Breast epithelium (tissue), 3 donors: ENCODE measurements at regions not wholly inside any gene's neighbourhood (a gene's known extent, or its start where the extent isn't known, plus 50 kb on each side); places are given as distances from the start of the nearest gene placed in this dataset.

ENCODE experiments used
- CTCF ChIP-seq, 3 donors: fragments of 450-650 bp; IDR thresholded peaks; one replicate each; pipeline ENCODE4 v1.5.1; 2016 to 2017; ENCODE audit warnings: antibody characterized with exemption in 3 of 3, mild to moderate bottlenecking in 3 of 3, moderate library complexity in 3 of 3
- POLR2AphosphoS5 ChIP-seq, 3 donors: sonication (generic); formaldehyde crosslinking; IDR thresholded peaks; one replicate each; pipeline ENCODE4 v1.6.1; 2017; ENCODE audit warnings: antibody characterized with exemption in 3 of 3

DNA sequence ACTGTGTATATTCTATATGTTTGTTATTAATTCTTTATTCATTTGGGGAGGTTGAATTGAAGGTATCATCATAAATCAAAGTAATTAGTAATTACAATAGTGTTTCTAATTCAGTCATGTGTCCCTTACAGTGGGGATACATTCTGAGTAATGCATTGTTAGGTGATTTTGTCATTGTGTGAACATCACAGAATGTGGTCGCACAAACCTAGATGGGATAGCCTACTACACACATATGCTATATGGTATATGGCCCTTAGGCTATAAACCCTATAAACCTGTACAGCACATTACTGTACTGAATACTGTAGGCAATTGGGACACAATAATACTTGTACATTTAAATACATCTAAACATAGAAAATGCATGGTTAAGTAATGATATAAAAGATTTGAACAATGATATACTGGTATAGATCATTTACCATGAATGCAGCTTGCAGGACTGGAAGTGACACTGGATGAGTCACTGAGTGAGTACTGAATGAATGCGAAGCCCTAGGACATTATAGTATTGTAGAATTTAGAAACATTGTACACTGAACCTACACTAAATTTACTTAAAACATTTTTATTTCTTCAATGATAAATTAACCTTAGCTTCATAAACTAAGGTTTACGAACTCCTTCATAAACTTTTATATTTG, 936.2 kb upstream of the CHORDC1 start:
- TF ChIP-seq POLR2AphosphoS5 (IDR thresholded peaks at IDR 0.05) (no peak), CTCF (IDR thresholded peaks at IDR 0.05) (no peak)
